ENCODE measurements at regions not wholly inside any gene's neighbourhood (a gene's known extent, or its start where the extent isn't known, plus 50 kb on each side); places are given as distances from the start of the nearest gene placed in this dataset.

- in situ Hi-C loops (cut with HindIII; ENCODE audit: low sequenced_read_pairs), result no loop called here
- DNase-seq (ENCODE audit: low spot score), result no peak
Measured at GRCh38 chr7:33724201-33724600, 181.1 kb upstream of the BMPER start.

- in situ Hi-C loops (cut with HindIII; ENCODE audit: low sequenced_read_pairs), result no loop called here
- DNase-seq (ENCODE audit: low spot score), result no peak
Measured at GRCh38 chr7:33725111-33726025, 180.0 kb upstream of the BMPER start.

GRCh38 chr7:33726582-33726981 lies 178.8 kb upstream of the BMPER start:
- in situ Hi-C loops (cut with HindIII; ENCODE audit: low sequenced_read_pairs), result no loop called here
- DNase-seq (ENCODE audit: low spot score), result no peak

- no peak for DNase-seq (ENCODE audit: low spot score)
- in situ Hi-C loops (cut with HindIII; ENCODE audit: low sequenced_read_pairs), result no loop called here
Measured at GRCh38 chr7:33727315-33727714, 178.0 kb upstream of the BMPER start.

- DNase-seq (ENCODE audit: low spot score), result no peak
- in situ Hi-C loops (cut with HindIII; ENCODE audit: low sequenced_read_pairs), result no loop called here
Measured at GRCh38 chr7:33728873-33729551, 176.3 kb upstream of the BMPER start.

GRCh38 chr7:33729726-33730125 lies 175.6 kb upstream of the BMPER start:
- no peak for DNase-seq (ENCODE audit: low spot score)
- in situ Hi-C loops (cut with HindIII; ENCODE audit: low sequenced_read_pairs), result no loop called here

DNA sequence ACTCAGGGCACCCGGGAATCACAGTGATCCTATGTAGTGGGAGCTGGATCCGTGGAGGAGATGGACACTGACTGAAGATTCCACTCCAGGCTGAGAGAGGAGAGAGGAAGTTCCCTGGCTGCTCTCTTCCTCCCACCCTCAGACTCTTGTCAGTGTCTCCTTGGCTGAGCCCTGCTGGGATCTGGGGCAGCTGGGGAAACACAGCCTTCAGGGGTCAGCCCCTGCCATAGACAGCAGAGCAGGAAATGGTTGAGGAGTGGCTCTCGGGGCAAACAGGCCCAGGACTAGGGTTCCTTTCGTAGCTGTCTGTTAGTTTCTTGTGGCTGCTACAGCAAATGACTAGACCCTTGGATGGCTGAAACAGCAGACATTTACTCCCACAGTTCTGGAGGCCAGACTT lies 174.4 kb upstream of the BMPER start:
- no peak for DNase-seq (ENCODE audit: low spot score)
- in situ Hi-C loops (cut with HindIII; ENCODE audit: low sequenced_read_pairs), result no loop called here

GRCh38 chr7:33731912-33732311 lies 173.4 kb upstream of the BMPER start:
- in situ Hi-C loops (cut with HindIII; ENCODE audit: low sequenced_read_pairs), result no loop called here

DNA sequence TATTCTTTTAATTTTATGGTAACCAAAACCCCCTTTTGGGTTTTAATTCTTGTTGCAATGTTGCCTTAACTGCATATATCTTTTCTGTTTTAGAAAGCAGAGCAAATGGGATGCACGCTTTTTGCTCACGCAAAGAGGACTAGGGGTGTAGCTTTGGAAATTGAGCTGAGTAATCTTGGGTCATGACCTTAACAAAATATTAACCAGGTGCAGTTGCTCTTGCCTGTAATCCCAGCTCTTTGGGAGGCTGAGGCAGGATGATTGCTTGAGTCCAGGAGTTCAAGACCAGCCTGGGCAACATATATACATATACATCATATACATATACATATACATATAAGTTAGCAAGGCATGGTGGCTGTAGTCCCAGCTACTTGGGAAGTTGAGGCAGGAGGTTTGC lies 172.9 kb upstream of the BMPER start:
- no peak for DNase-seq (ENCODE audit: low spot score)
- in situ Hi-C loops (cut with HindIII; ENCODE audit: low sequenced_read_pairs), result no loop called here

More at GRCh38 chr7:33731912-33732311, 173.4 kb upstream of the BMPER start:
- no peak for DNase-seq (ENCODE audit: low spot score)

- no peak for DNase-seq (ENCODE audit: low spot score)
- in situ Hi-C loops (cut with HindIII; ENCODE audit: low sequenced_read_pairs), result no loop called here
Measured at GRCh38 chr7:33733870-33734650, 171.3 kb upstream of the BMPER start.

- in situ Hi-C loops (cut with HindIII; ENCODE audit: low sequenced_read_pairs), result no loop called here
- no peak for DNase-seq (ENCODE audit: low spot score)
Measured at GRCh38 chr7:33735403-33735802, 169.9 kb upstream of the BMPER start.

- DNase-seq (ENCODE audit: low spot score), result no peak
- in situ Hi-C loops (cut with HindIII; ENCODE audit: low sequenced_read_pairs), result no loop called here
Measured at GRCh38 chr7:33736521-33737221, 168.7 kb upstream of the BMPER start.

- in situ Hi-C loops (cut with HindIII; ENCODE audit: low sequenced_read_pairs), result no loop called here
- DNase-seq (ENCODE audit: low spot score), result no peak
Measured at GRCh38 chr7:33738260-33738935, 166.9 kb upstream of the BMPER start.

DNA sequence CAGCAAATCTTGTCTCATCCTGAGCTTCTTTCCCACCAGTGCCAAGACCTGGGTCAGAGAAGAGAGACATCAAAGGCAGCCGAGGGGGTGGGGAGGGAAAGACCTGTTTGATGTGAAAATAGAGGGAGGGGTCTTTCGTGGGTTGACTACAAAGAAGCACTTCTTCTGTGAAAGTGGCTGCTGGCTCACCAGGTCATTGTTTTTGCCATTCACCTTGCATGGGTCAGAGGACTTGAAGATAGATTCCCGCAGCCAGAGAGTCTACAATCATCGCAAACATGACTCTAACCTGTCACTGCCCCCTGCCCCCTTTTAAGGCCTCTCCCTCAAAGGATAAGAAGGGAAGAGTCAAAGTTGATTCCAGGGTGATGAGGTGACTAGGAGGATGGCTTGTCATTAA lies 166.1 kb upstream of the BMPER start:
- no peak for DNase-seq (ENCODE audit: low spot score)
- in situ Hi-C loops (cut with HindIII; ENCODE audit: low sequenced_read_pairs), result no loop called here

GRCh38 chr7:33742521-33742920 lies 162.8 kb upstream of the BMPER start:
- in situ Hi-C loops (cut with HindIII; ENCODE audit: low sequenced_read_pairs), result no loop called here
- DNase-seq (ENCODE audit: low spot score), result no peak

GRCh38 chr7:33742999-33743587 lies 162.2 kb upstream of the BMPER start:
- in situ Hi-C loops (cut with HindIII; ENCODE audit: low sequenced_read_pairs), result no loop called here
- DNase-seq (ENCODE audit: low spot score), result no peak

GRCh38 chr7:33743594-33743993 lies 161.7 kb upstream of the BMPER start:
- no peak for DNase-seq (ENCODE audit: low spot score)

DNA sequence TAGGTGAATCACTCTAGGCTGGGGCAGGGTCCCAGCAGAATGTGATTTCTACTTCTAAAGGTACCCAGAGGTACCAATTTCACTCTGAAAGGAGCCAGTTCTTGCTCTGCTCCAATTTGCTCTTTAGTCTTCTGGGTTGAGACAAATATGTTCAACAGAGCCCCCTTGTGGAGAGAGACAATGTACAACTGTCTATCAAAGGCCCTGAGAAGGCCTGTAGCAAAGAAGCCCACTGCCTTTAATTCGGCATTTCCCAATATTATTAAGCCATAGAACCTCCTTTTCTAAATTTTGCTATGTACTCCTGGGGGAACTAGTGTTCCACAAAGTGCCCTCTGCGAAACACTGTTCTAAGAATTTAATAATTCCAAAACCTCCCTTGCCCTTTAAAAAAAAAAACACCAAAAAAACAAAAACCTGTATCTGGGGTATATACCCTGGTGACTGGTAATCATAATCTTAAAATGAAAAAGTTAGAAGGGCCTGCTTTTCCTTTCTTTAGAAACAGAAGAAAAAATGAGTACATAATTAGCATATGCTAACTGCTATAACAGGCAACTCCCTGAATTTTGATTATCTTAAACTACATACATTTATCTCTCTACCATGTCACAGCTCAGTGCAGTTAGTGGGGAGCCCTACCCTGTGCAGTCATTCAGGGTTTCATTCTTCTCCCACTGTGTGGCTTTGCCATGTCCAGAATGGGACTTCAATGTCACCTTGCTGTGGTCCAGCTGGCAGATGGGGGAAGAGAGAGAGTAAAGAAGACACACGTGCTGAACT lies 160.9 kb upstream of the BMPER start:
- in situ Hi-C loops (cut with HindIII; ENCODE audit: low sequenced_read_pairs), result no loop called here
- no peak for DNase-seq (ENCODE audit: low spot score)

More at GRCh38 chr7:33743594-33743993, 161.7 kb upstream of the BMPER start:
- in situ Hi-C loops (cut with HindIII; ENCODE audit: low sequenced_read_pairs), result no loop called here
